IMR-90 (cell line): ENCODE measurements at regions not wholly inside any gene's neighbourhood (a gene's known extent, or its start where the extent isn't known, plus 50 kb on each side); places are given as distances from the start of the nearest gene placed in this dataset.

Source experiments
- CHD1 ChIP-seq: IDR thresholded peaks from 2 replicates; pipeline ENCODE4 v1.6.1; 2012; ENCODE audit warnings: low read depth, low read length, improper control_type of control experiment
- CTCF ChIP-seq: conservative IDR thresholded peaks from 2 replicates; pipeline ENCODE4 v1.5.1; 2012; ENCODE audit warnings: mild to moderate bottlenecking, low read depth, low read length, improper control_type of control experiment
- ELK1 ChIP-seq: fragments of 150-350 bp; IDR thresholded peaks from 2 replicates; pipeline ENCODE4 v1.6.1; 2016; ENCODE audit warnings: low read depth, mild to moderate bottlenecking, low read length, moderate library complexity, borderline replicate concordance
- FOS ChIP-seq: fragments of 150-350 bp; IDR thresholded peaks from 2 replicates; pipeline ENCODE4 v1.6.1; 2016; ENCODE audit warnings: low read depth, low read length
- MAZ ChIP-seq: IDR thresholded peaks from 2 replicates; pipeline ENCODE4 v1.6.1; 2012; ENCODE audit warnings: low read depth, mild to moderate bottlenecking, low read length, improper control_type of control experiment, moderate library complexity, borderline replicate concordance
- MXI1 ChIP-seq: IDR thresholded peaks from 2 replicates; pipeline ENCODE4 v1.6.1; 2012; ENCODE audit warnings: low read depth, mild to moderate bottlenecking, low read length, moderate library complexity, borderline replicate concordance
- POLR2A ChIP-seq: IDR thresholded peaks from 2 replicates; pipeline ENCODE4 v1.6.1; 2012; ENCODE audit warnings: mild to moderate bottlenecking, low read depth, low read length
- RAD21 ChIP-seq: IDR thresholded peaks from 2 replicates; pipeline ENCODE4 v1.6.1; 2012; ENCODE audit warnings: low read length, improper control_type of control experiment
- RCOR1 ChIP-seq: IDR thresholded peaks from 2 replicates; pipeline ENCODE4 v1.6.1; 2012; ENCODE audit warnings: mild to moderate bottlenecking, low read length, improper control_type of control experiment; ENCODE audit not compliant: insufficient replicate concordance
- RFX5 ChIP-seq: IDR thresholded peaks from 2 replicates; pipeline ENCODE4 v1.8.0; 2012; ENCODE audit warnings: low read depth, mild to moderate bottlenecking, low read length, moderate library complexity
- SMC3 ChIP-seq: fragments of 150-350 bp; IDR thresholded peaks from 2 replicates; pipeline ENCODE4 v1.6.1; 2016; ENCODE audit warnings: low read depth, mild to moderate bottlenecking, antibody characterized with exemption, low read length, moderate library complexity
- USF2 ChIP-seq: fragments of 150-350 bp; IDR thresholded peaks from 2 replicates; pipeline ENCODE4 v1.6.1; 2017; ENCODE audit warnings: mild to moderate bottlenecking, antibody characterized with exemption, low read length, low read depth

- TF ChIP-seq POLR2A (no peak), CTCF (no peak; the same call in 1 of the 2 replicates), CHD1 (0 out of 2 replicates have a peak, but pooled peaks have one; percentile 59), RAD21 (no peak), RCOR1 (peak; percentile 90), ELK1 (no peak), USF2 (peak; percentile 97), SMC3 (no peak), MXI1 (0 out of 2 replicates have a peak, but pooled peaks have one; percentile 75), RFX5 (no peak), MAZ (peak; percentile 86), FOS (0 out of 2 replicates have a peak, but pooled peaks have one; percentile 3)
These were observed 81.5 kb downstream of the PTPDC1 start for GRCh38 chr9:94165592-94166235.
